ENCODE measurements at regions not wholly inside any gene's neighbourhood (a gene's known extent, or its start where the extent isn't known, plus 50 kb on each side); places are given as distances from the start of the nearest gene placed in this dataset.

- no peak for DNase-seq (ENCODE audit: low read depth)
These were observed 478.2 kb downstream of the BUD13 start for GRCh38 chr11:116294630-116295029.

- no peak for DNase-seq (ENCODE audit: low read depth)
These were observed 484.9 kb downstream of the BUD13 start for GRCh38 chr11:116287866-116288265.

- no peak for DNase-seq (ENCODE audit: low read depth)
These were observed 487.8 kb downstream of the BUD13 start for GRCh38 chr11:116285026-116285425.

DNA sequence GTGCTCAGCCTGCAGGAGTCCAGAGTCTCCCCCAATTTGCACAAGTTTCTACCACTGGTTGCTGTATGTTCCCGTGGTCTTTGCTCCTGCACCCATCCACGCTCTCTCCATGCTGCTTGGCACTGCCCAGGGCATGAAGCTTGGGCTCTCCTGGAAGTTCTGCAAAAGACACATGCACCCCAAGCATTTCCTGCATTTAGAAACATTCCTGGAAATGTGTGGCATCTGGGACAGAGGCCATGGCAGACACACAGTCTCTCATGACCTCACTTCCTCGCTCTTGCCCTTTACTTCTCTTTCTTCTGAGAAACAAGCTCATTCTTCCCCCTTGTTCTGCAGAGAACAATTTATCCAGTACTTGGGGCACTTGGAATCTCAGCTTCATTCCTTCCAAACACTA lies 489.5 kb downstream of the BUD13 start:
- DNase-seq (ENCODE audit: low read depth) = no peak

DNA sequence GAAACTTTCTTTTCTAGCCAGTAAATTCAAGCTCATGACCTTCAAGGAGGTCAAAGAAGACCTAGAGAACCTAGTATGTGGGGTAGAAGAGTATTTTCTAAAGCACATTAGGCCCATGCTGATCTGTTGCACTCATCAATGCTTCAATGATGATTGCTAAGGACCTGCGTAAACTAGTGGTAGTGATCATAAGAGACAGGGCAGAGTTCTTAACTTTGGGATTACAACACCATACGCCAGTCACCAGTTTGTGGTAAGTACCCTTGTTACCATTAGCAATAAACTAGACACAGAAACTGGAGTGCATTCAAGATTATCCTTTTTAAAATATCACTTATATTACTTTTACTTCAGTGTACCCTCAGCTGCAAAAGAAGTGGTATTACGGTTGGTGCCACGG lies 490.3 kb downstream of the BUD13 start:
- no peak for DNase-seq (ENCODE audit: low read depth)

DNA sequence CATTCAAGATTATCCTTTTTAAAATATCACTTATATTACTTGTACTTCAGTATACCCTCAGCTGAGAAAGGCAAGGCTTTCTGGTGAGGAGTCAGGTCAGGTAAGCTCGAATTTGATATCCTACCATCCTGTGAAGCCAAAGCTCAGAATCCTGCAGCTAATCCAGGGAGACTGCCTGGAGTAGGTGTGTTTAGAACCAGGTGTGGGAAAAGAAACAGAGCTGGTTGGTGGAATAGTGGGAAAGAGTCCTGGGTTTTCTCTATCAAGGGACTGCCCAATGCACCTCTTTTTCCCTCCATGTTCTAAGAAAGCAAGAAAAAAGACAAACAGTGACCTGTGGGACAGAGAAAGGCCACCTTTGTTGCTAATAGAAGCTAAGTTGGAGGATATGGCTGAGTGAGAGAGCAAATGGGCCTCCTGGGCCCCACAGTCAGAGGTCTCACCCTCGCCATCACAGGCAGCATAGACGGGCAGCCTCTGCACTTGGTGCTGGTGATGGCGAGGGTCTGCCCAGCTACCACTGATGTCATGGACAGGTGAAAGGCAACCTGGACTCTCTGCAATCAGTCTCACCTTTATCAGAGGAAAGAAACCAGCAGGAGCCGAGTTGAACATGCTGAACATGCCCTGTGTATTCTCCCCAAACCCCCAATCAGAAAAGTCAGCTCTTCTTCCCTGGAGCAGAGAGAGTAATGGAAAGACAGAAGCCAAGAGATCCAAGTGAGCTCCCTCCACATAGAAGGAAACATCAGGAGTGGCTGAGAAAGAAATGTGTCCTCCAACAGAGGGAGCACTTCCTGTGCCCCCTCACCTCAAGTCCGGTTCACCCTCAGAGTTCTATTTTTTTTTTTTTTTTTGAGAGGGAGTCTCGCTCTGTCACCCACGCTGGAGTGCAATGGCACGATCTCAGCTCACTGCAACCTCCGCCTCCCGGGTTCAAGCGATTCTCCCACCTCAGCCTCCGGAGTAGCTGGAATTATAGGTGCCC lies 491.3 kb downstream of the BUD13 start:
- no peak for DNase-seq (ENCODE audit: low read depth)

- DNase-seq (ENCODE audit: low read depth) = no peak
These were observed 493.3 kb downstream of the BUD13 start for GRCh38 chr11:116279511-116279910.

- DNase-seq (ENCODE audit: low read depth) = no peak
These were observed 494.7 kb downstream of the BUD13 start for GRCh38 chr11:116278076-116278475.

GRCh38 chr11:116276051-116277044 lies 496.4 kb downstream of the BUD13 start:
- no peak for DNase-seq (ENCODE audit: low read depth)

DNA sequence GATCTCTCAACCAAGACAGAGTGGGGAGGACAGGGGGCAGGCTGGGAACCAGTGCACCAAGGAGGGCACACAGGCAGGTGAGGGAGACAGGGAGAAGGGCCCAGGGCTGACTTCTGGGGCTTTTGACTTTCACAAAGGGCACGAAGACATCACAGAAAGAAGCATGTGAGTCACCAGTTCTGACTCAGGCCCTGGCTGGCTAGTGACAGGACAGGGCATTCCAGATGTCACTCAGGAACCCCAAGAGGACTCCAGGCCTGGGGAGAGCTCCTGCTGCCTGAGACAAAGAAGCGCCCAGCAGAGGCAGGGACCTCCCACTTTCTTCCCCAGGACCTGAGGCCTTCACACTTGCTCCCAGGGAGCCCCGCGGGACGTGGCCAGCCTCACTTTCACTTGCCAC lies 497.2 kb downstream of the BUD13 start:
- DNase-seq (ENCODE audit: low read depth) = no peak

DNA sequence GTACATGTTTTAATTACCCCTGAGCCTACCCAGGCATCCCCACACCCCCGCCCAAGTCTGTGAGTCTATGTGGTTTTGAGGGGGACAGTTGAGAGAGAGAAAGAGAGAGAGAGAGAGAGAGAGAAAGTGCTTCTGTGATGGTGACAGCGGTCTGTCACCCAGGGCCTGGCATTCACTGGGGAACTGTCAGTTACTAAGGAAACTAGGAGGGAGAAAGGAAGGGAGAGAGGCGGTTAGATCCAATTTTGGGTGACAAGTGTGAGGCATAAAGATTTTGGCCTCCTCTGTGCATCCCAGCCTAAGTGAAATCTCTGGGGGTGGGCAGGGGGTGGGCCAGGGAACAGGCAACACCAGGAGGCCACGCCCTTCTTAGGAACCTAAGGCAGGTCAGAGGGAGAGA lies 498.3 kb downstream of the BUD13 start:
- DNase-seq (ENCODE audit: low read depth) = no peak

DNA sequence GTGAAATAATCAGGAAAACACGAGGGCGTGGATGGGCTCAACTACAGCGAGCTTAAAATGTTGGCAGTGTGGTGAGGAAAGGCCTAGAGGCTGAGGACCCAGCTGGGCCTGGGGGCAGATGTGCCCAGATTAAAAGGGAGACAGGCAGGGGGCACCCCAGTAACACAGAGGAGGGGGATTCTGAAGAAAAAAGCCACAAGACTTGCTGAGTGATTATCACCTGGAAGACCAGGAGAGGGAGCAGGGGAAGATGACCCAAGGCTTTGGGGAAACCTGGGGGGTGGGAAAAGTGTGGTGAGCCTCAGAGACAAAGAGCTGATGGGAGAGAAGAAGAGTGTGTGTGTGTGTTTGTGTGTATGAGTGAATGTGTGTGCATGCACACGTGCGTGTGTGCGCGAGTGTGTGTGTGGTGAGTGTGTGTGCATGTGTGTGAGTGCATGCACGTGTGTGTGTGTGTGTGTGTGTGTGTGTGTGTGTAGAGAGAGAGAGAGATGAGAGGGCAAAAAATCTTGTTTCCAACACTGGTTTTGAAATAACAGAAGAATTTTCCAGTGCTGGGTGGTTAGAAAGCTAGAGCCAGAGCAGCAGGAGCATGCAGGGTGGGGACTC lies 500.5 kb downstream of the BUD13 start:
- DNase-seq (ENCODE audit: low read depth) = no peak

- no peak for DNase-seq (ENCODE audit: low read depth)
These were observed 501.3 kb downstream of the BUD13 start for GRCh38 chr11:116271479-116271878.

DNA sequence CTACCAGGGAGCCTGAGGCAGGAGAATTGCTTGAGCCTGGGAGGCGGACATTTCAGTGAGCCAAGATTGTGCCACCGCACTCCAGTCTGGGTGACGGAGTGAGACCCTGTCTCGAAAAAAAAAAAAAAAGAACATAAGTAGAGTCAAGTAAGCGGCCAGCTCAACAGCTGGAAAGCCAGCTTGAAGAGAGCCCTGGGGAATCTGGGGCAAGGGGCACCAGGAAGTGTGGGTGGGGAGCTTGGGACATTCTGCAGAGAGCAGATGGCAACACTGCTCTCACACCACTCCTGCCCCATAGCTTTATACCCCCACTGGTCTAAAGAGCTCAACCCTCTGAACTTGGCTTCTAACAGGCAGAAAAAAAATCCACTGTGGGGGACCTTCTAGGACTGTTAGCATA lies 505.6 kb downstream of the BUD13 start:
- no peak for DNase-seq (ENCODE audit: low read depth)

DNA sequence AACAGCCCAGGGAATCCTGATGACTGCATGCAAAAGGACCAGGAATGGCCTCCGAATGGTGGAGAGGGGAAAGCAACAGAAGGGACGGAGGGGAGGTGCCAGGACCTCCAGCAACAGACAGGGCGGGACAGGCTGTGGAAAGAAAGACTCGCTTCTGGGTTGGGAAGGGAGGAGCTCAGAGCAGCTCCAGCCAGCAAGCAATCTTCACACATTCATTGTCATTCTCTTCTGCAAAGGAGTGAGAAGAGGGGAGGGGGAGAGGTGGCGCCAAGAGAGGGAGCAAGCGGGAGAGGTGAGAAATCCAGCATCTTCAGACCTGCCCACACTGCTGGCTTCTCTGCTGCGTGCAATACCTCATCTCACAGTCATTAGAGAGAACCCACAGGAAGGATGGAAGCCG lies 509.0 kb downstream of the BUD13 start:
- no peak for DNase-seq (ENCODE audit: low read depth)

DNA sequence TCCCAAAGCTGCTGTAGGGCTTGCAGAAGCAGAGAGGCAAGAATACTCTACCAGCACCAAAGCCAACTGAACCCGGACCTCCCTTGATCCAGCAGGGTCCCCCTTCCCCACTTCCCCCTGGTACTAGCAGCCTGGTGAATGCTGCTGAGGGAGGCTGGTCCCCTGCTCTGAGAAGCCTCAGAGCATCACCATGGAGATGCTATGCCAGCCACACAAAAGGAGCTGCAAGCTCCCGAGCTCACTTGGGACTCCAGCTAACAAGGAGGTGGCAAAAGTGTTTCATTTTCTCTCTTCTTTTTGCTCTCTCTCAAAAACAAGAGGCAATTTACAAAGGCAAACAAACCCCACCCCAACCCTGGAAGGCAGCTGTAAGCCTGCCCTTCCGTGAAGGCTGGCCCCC lies 509.8 kb downstream of the BUD13 start:
- DNase-seq (ENCODE audit: low read depth) = no peak

GRCh38 chr11:116262370-116262769 lies 510.4 kb downstream of the BUD13 start:
- no peak for DNase-seq (ENCODE audit: low read depth)

DNA sequence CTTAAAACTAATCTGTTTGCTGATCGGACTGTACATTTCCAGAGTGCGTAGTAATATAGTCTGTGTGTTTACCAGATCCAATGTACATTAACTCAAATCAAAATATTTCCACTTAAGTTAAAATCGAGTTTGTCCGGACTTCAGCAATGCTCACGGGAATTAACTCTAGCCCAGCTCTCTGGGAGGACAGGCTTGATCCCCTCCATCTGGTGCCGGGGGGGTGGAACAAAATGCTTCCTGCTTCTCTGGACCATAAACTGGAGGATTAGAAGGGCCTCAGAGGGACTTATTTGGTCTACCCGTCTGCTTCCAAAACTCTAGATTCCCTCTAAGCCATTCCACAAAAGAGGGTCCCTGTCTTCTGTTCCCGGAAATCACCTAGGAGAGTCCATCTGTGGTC lies 511.2 kb downstream of the BUD13 start:
- DNase-seq (ENCODE audit: low read depth) = no peak

DNA sequence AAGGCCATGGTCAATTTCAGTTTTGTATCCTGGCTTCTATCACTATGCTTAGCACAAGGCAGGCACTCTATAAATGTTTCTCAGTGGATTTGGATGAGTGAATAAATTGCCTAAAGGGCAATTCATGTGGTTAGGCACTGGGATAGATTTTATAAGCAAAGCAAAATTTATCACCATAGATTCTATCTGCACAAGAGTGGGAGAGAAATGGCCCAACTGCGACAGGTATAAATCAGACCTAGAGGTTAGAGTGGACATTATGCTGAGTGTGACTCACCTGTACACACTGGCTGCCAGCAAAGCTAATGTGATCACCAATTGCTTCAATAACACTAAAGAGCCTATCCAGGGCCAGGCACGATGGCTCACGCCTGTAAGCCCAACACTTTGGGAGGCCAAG lies 514.0 kb downstream of the BUD13 start:
- DNase-seq (ENCODE audit: low read depth) = no peak

GRCh38 chr11:116257883-116258282 lies 514.9 kb downstream of the BUD13 start:
- DNase-seq (ENCODE audit: low read depth) = no peak

- DNase-seq (ENCODE audit: low read depth) = no peak
These were observed 515.7 kb downstream of the BUD13 start for GRCh38 chr11:116257092-116257491.

DNA sequence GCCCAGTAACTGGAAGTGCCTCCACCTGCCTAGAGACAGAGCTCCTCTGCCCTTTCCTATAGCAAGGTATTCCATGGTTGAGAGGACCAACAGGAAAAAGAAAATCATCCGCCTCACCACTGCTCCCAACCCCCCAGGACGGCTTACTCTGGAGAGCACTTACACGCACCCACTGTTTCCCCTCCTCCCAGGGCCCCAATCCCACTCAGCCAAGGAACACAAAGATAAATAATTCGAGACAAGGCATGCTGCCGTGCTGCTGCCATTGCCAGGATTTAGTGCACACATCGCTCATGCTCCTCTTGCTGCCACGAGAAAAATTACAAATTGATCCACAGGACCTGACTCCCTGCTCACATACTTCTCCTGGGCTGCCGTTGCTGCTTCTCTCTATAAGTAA lies 516.6 kb downstream of the BUD13 start:
- DNase-seq (ENCODE audit: low read depth) = no peak

Data from stromal cell of bone marrow (primary cell).